Myocyte (in vitro differentiated cells): ENCODE measurements at regions not wholly inside any gene's neighbourhood (a gene's known extent, or its start where the extent isn't known, plus 50 kb on each side); places are given as distances from the start of the nearest gene placed in this dataset.

Experiments
- DNase-seq: peaks from one replicate; pipeline ENCODE4 v3.0.0-alpha.2; 2012; ENCODE audit warnings: low read depth

DNA sequence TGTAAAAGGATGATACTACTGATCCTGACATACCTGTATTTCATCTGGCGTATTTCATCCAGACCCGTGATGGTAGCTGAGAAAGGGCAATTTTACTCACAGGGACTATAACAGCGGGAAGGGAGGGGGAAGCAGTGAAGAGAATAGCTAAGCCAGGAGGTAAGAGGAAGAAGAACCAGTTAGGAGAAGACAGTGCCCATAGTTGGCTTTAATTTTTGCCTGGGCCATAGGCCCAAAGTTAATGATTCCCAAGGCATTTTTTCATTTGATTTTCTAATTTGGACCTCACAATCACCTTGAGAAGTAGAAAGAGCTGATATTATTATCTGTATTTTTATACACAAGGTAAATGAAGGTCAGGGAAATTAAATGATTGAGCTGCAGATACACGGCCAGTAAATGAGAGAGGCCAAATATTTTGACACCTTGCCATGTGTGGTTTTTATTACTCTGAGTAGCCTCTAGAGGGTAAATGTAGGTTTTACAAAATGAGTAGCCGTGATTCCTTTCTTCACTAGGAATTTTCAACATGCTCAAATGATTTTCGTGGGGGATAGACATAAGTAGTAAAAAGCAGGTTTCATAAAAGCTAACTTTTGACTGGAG lies 382.2 kb downstream of the FUT8 start:
- no peak for DNase-seq

DNA sequence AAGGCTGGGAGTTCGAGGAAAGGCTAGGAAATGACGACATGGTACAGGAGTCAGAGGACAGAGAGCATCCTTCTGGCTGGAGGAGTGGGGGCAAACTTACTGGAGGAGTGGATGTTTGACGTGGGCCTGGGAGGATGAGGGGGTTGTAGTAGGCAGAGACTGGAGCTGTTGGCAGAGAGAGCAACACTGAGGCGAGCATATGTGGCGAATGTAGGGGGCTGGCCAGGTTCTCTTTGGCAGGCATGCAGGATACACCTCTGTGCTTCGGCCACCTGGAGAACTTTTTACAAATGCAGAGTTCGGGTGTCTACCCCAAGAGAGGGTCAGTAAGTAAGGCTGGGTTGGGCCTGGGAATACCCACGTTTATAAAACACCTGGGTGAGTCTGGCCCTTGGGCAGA lies 385.7 kb downstream of the FUT8 start:
- no peak for DNase-seq

DNA sequence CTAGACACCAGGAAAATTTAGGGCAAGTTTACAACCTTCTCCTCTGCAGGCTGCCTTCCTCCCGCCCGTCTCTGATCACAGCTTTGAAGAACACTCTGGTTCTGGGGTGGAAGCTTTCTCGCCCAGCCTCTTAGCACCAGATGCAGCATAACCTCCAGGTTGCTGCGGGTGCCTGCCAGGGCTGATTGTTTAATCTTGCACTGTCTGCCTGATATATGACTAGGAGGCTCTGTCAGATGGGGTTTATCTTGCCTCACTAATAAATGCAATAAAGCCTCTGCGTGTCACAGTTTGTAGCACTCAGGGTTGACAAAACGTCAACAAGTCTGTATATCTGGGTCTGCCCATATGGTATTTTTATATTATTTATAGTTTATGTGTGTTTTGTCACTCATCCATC lies 388.2 kb downstream of the FUT8 start:
- no peak for DNase-seq

DNA sequence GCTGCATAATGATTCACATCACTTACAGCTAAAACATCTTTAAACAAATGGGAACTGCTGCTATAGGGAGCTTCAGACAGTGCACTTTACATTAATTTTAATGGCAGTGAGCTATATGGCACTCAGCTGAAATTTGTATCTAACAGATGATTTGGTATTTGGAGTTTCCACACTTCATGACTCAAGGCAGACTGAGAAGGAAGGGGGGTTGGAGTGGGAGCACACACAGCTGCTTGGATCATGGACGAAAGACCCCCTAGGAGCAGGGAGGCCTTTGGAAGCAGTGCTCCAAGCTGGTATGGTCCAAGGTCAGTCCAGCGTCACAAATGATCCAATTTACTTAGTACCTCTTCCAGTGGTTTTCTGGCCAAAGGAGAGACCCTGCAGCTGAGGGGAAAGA lies 389.7 kb downstream of the FUT8 start:
- no peak for DNase-seq

DNA sequence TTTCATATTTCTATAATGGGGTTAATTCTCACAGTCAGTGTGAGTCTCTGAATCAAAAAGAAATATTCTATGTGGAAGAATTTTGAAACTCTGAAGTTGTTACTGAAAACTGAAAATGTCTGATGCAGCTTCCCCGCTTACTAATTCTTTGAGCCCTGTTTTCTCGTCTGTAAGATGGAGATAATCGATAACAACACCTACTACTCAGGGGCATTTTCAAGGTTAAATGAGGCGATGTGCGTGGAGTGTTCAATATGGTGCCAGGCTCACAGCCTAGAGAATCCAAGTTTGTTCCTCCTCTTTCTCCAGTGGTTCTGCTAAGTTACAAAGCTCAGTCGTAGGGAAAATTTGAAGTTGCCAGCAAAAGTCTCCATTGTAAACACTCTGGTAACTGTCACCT lies 391.4 kb downstream of the FUT8 start:
- no peak for DNase-seq

DNA sequence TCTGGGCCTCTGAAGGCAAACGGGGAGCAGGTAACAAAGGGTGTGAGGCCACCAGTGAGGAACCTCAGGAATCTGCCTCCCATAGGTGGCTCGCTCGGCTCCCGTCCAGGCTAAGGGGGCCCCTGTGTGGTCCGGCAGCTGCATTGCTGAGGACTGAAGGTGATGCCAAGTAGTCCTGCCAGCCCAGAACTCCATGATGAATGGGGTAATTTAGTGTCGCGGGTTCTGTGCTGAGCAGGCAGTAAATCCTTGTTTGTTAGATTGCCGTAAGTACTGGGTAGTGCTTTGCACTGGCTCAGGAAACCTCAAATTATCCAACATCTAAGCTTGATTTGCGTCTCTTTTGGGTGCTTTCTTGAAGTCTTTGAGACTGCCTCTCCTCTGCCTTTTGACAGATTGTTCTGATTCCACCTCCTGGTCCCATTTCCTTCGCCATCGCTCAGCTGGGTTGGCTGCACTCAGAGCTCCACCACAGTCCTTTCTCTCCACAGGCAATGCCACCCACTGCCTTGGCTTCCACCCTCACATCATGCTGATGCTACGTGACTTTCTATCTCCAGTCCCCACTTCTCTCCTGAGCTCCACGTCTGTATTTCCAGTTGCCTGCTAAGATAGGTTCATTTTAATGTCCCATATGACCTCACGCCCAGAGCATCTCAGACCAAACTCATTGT lies 392.0 kb downstream of the FUT8 start:
- no peak for DNase-seq

DNA sequence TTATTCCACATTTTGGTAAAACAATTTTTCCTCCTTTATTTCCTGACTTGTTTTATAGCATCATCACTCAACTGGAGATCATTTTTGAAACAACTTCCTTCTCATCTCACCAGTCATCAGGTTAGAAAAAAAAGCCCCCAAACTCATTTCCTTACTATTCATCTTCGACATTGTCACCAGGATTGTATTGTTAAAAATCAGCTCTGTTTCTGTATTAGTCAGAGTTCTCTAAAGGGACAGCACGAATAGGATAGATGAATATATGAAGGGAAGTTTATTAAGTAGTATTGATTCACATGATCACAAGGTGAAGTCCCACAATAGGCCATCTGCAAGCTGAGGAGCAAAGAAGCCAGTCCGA lies 392.6 kb downstream of the FUT8 start:
- no peak for DNase-seq

DNA sequence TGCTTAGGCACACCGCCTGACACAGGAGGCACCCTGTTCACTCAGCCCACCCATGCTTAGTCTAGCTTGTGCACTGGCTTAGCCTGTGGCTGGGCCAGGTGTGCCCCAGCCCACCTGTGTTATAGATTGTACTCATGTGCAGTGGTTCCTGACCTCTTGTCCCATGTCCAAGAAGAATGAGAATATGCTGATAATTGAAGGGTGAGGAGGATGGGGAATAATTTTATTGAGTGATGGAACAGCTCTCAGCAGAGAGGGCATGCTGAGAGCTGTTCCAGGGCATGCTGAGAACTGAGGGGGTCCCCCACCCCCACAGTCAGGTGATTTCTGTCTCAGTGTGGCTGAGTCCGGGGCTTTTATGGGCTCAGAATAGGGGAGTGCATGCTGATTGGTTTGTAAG lies 395.9 kb downstream of the FUT8 start:
- no peak for DNase-seq

DNA sequence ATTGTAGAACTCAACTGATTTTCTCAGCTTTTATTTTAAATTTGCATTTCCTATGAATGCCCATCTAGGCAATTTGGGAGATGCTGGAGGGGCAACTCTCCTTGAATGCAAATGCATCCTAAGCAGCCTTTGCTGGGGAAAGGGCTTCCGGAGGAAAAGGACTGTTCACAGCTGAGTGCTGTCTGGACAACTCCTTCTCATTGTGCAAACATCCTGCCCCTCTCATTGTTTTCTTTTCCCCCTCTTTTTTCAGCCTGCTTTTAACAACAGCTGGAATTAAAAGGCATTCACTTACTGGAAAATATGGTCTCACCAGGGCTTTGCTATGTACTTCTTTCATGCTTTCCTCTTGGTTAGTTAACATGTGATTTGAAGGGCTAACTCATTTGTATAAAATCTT lies 397.8 kb downstream of the FUT8 start:
- DNase-seq = no peak

DNA sequence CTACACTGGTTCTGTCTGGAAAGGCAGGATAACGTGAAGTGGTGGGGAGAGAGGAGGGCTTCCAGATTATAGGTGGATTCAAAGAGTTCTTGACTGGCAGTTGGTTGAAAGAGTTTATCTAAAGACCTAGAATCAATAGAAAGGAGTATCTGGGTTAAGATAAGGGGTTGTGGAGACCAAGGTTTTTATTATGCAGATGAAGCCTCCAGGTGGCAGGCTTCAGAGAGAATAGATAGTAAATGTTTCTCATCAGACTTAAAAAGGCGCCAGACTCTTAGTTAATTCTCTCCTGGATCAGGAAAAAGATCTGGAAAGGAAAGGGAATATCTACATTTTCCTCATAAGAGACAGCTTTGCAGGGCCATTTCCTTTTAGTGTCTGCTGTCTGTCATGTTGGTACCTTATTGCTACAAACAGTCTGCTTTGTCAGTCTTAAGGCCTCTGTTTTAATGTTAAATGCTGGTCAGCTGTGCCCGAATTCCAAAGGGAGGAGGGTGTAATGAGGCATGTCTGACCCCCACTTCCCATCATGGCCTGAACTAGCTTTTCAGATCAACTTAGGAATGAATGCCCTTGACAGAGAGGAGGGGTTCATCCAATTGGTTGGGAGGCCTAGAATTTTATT lies 401.3 kb downstream of the FUT8 start:
- DNase-seq = no peak

DNA sequence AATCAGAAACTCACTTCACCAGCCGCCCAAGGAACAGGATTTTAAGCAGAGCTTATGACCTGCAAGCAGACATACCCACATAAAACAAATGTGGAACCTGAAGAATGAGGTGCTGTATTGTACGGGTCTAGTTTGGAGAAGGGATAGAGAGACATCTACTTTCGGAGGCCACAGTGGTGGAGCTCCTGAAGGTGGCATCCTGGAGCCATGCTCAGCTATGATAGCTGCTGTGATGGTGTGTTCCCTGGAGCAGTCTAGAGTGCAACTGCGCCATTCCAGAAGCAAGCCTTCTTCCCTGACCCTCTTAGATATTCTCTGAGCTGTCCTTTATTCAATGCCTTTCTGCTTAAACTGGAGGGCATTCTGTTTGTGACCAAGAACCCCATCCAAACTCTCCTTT lies 402.6 kb downstream of the FUT8 start:
- DNase-seq = no peak

DNA sequence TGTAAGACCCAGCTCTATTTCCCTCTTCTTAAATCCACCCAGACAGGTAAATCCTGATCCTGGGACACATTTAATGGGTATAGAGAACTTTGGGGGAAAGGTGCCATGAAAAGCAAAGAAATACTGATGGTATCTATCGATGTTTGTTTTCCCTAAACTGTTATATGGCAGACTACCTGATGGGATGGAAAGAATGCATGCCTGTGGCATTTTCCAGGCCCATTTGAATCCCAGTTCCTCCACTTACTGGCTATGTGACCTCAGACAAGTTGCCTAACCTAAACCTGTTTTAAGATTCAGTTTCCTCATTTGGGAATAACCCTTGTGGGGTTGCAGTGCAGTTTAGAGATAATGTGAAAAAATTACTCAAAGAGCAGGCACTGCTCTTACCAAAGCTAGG lies 404.5 kb downstream of the FUT8 start:
- DNase-seq = no peak

DNA sequence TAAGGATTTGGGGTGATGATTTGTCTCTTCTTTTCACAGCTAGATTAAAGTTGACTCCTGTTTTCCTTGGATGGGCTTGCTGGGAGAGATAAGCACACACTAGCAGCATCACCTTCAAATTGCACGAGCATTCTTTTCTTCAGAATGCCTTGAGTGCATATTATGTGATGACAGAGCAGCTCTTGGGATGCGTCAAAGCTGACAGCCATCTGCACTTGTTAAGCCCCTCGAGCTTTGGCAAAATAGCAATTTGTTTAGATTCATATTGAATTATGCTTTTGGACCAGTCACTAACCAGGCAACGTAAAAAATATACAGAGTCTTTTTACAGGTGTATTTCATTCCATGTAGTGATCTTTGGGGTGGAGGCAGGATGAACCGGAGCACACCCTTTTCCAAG lies 407.0 kb downstream of the FUT8 start:
- DNase-seq = no peak

DNA sequence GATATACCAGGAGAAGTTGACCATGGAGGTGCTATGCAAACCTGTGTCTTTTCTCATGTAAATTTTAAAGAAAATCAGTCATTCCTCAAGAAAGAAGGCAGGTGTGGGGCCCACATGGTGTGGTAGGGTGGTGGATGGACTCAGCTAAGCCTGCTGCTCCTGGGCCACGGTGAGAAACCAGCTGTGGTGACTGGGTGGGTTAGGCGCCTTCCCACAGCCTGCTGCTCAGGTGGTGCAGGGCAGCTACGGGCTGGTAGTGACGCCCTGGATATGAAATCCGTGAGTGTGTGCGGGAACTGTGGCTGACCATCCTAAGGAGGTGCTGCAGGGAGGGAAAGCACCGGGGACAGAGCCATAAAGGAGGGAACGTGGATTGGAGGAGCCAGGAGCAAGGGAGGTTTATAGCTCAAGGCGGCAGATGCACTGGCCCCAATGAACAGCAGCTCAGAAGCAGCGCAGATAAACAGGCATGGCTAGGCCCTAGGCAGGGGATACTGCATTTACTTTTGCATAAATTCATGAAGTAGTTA lies 408.8 kb downstream of the FUT8 start:
- no peak for DNase-seq

DNA sequence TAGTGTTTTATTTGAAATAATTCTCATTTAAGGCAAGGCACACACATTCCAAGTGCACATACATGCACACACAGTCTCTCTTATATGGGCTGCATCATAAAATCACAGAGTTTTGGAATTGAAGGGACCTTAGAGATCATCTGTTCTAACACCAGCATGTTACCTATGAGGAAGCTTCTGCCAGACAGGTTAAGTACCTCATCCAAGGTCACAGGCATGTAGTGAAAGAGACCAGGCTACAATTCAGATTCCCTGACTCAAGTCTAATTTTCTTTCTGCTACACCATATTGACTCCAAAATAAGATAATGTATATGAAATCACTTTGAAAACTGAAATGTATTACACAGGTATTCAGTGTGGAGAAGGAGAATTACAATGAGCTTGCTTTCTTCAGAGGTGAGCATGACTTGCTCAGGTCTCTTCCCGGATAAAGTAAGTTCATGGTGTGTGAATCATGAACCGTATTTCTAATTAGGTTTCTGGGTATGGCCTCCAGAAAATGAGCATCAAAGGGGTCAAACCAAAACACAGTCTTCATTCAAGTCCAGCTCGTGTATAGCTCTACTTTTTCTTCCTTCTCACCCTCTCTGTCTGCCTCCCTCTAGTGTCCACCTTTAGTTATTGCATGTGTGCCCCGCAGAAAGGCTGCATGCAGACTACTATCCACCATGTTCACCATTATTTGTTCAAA lies 411.9 kb downstream of the FUT8 start:
- DNase-seq = peak; percentile 75

DNA sequence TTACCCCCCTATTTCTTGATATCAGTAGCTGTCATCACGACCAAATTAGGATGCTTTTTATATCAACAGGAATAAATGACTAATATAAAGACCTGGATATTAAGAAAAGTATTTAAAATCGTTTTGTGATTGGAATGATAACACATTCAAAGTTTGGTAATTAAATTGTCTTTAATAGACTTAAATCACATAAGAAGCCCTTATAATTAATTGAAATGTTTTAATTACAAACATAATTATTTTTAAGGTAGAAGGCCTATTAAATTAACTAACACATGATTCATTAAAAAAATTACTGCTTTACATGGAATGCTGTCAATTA lies 412.4 kb downstream of the FUT8 start:
- DNase-seq = no peak

DNA sequence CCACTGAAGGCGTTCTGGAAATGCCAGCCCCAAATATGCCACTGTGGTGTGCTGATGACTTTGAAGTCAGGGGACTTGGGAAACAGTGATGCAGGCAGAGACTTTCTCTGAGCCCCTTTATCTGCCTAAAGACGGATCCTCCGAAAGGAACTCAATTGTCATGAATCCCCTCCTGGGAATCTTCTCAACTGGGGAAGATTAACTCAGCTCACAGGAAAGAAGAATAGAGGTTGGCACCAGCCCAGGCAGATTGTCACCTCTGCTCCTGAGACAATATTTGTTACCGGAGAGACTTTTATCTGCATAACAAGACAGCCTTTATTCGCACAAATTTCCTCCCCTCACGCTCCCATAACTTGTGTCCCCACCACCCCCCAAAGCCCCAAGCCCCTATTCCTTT lies 414.4 kb downstream of the FUT8 start:
- no peak for DNase-seq

DNA sequence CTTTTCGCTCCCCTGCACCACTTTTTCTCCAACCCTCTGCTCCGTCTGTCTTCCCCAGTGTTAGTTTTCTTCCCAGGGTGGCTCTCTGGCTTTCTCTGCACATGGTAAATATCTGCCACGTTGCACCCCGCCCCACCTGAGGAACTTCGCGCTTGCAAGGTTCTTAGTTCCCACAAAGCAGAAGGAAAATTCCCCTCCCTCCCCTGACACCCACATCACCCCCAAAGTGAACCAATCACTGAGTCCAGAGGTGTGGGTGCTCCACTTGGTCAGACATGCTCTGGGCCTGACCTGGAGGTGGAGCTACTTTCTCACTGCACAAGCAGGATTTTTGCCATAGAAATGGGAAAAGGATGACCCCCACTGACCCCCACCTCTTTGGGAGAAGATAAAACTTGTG lies 415.0 kb downstream of the FUT8 start:
- DNase-seq = no peak

DNA sequence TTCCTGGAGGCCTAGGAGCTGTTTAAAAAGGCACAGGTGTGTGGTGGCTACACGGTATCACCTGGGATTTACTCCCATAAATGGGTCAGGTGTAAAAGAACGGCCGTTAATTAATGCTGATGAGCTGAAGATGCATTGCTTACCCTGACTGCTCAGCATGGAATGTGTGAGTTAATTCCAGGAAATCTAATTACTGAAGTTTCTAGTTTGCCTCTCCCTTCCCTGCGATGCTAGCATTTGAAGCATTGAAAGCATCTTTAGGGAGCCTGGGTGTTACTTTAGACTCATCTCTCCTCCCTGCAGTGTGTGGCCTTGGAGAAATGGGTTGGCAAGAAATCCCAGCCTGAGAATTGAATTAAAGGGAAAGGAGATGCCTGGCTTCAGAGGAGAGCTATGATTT lies 415.9 kb downstream of the FUT8 start:
- no peak for DNase-seq

DNA sequence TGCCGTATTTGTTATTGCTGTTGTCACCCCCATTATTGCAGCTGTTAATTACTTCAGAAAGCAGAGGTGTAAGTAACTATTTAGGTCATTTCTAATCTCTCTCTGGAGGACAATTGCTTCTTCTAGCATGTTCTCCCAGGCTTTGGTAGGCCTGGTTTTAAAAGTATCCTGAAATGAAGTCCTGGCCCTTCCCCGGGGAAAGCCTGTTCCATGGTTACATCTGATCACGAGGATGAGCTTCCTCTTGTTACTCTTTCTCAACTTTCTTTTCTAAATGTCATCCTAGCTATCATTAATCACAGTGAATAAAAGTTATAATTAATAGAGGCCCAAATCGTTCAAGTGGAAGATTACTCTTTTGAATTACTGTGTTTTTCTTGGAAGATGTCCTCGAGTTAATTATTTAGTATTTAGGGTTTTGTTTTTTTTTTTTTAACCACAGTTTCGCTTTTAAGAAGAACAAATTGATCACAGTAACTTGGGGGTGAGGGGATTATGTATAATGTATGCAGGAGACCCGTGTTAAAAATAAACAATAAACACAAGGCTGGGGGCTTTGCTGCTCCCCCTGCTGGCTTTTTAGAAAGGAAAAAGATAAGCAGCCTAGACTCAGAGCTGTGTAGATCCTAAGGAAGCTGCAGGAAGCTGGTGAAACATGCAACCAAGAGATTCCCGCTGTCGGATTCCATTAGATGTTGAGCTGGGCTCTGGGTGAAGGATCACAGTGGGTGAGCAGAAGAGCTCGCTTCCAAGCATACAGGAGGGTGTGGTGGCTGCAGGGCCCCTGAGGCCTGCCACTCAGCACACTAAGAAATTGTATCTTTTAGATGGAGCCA lies 420.1 kb downstream of the FUT8 start:
- DNase-seq = peak; percentile 32

DNA sequence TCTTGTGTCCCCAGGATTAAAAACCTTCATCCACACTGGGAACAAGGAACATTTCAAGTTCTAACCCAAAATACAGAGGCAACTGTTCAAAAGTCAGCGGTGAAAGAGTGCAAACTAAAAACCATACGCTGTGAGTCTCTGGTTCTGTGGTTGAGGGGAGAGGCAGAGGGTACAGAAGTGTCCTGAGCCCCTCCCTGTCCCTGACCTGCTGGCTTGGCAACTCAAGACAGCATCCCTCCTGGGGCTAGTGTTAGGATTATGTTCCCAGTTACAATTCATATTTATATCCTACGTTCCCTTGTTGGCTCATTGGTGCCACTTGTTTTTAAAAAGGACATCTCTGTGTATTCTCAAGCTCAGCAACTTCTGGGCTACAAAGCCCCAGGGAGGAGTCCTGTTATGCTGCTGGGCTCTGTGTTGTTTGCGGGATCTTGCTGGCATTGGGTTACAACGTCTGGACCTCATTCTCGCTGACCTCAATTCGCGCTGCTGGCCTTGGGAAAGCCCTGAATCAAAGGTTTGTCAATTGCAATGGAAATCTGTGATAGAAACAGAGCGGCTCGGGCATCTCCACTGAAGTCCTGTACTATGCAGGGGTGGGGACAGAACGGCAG lies 420.8 kb downstream of the FUT8 start:
- peak; percentile 23 for DNase-seq
